Left renal cortex interstitium (tissue), 4 donors: ENCODE measurements at regions not wholly inside any gene's neighbourhood (a gene's known extent, or its start where the extent isn't known, plus 50 kb on each side); places are given as distances from the start of the nearest gene placed in this dataset.

Experiments used
- DNase-seq, 4 donors: peaks; one replicate each; pipeline ENCODE4 v3.0.0-alpha.2; 2013; ENCODE audit warnings: low read depth in 4 of 4, low spot score in 2 of 4, missing footprints in 1 of 4

DNA sequence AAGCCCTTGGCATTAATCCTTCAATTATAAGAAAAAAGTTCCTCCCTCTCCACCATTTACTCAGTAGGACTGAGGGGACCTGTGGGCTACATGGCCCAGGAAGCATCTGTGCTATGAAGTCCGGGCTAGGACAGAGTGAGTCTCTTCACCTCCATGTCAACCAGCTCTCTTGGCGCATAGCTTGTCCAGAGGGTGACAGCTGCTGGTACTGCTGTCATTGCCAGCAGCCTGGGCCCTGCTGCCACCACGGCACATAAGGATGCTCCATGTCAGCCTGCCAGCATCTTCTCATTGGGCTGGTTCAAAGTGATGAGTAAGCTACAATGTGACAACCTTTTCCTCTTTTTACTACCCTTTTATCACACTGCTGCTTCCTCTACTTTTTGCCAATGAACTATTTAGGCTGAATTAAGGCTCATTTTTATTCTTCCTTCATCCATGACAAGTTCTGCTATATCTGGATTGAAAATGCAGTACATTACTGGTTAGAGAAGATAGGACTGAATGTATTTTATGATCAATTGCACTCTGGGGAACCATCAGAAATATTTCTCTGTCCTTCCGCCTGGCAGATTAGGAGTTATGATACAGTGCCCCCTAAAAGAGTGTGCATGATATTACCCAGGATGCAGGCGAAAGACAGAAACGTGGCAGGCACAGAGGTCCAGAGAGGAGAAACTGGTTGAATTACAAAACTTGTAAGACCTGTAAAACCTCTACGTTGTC, 258.9 kb upstream of the TNP1 start:
- DNase-seq: no peak

DNA sequence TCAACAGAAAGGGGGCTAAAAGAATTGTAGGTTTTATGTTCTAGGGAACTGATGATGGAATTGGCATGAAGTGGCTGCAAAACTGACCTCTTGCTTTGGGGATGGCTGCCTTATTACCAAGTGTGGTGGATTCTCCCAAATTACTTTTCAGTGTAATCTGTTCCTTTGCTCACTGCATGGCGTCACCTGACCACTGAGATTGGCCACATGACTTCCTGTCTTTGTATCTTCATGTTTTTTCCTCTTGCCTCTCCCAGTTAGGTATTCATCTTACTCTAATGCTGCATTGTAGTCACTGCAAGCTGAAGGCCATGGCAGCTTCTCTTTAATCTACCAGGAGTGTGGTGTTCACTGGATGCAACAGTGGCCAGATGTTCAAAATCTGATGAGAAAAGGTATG, 257.7 kb upstream of the TNP1 start:
- DNase-seq: no peak

DNA sequence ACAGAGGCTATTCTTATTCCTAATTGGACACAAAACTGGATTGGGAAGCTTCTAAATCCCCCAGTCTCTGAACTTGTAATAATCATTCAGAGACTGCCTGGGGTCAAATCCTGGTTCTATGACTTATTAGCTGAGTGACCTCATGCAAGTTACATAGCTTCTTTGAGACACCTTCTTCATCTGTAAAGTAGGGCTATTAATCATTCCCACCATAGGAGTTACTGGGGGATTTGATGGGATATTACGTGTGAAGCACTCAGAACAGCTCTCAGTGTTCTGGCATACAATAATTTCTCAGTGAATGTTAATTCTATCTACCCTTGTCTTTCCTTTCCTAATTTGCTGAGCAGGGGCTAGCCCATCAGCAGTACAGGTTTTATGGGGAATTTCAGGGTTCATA, 256.7 kb upstream of the TNP1 start:
- DNase-seq: no peak

DNA sequence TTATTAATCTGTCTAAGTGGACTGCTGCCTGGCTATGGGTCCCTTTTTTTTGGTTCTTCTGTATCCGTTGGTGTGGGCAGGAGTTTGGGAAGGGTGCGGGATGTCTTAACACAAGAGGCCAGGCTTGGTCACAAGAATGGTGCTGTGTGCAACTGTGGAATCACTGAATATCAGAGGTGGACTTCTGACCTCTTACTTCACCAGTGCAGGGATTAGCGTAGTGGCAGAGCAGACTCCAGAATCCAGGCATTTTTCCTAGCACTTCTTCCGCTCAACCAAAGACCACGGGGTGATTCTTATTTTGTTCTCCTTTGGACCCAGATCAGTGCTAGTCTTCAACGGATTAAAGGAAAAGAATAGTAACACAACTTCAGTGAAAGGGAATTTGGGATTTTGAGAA, 254.3 kb upstream of the TNP1 start:
- DNase-seq: no peak

DNA sequence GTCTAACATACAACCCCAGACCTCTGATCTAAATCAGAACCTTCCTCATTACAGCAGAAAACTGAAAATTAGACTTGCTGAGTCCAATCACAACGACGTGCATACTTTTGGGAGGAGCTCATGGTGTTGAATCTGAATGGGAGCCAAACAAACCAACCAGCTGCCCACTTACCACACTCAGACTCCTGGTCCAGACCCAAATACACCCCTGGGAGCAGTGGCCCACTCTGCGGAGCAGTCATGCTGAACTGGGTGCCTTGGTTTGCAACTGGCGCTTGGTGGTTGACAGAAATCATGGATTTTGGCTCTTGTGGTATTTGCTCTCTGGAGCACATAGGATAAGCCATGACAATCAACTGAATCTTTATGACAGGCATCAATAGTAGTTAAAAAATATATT, 253.6 kb upstream of the TNP1 start:
- no peak for DNase-seq

DNA sequence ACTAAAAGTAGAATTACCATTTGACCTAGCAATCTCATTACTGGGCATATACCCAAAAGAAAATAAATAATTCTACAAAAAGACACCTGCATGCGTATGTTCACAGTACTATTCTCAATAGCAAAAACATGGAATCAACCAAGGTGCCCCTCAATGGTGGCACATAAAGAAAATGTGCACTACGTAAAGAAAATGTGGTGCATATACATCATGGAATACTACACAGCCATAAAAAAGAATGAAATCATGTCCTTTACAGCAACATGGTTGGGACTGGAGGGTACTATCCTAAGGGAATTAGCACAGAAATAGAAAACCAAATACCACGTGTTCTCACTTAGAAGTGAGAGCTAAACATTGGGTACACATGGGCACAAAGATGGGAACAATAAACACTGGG, 250.7 kb upstream of the TNP1 start:
- no peak for DNase-seq

DNA sequence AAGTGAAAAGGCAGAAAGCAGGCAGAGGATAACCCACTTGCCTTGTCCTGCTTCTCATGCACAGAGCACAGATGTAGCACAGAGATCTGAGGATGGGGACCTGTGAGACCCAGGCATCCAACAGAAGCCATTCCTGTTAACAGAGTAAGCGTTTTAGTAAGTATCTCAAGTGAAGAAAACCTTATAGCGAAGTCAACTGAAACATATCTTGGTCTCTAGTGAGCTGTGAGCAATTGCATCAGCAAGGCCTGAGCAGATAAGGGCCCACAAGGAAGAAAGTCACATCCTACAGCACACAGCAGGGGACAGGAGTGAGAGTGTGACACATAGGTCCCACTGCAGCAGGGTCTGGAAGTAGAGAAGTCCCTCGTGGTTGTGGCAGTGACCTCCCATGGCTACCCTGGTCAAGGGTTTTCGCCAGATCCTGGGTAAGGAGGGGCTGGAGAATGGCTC, 248.7 kb upstream of the TNP1 start:
- no peak for DNase-seq

DNA sequence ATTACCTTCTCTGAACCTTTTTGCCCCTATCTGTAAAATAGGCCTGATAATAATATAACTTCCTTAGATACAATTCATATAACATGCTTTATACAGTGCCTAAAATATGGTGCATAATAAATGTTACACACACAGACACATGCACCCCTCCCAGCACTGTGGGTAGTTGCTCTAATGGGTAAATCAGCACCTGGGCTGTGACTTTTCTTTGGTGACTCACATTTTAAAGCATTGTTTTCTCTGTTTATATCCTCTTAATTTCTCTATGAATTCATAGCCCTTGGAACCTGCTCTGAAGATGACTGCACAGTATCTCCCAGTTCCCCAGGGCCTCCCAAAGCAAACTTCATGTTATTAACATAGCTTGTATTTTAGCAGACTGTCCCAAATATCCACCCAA, 248.2 kb upstream of the TNP1 start:
- DNase-seq: no peak

DNA sequence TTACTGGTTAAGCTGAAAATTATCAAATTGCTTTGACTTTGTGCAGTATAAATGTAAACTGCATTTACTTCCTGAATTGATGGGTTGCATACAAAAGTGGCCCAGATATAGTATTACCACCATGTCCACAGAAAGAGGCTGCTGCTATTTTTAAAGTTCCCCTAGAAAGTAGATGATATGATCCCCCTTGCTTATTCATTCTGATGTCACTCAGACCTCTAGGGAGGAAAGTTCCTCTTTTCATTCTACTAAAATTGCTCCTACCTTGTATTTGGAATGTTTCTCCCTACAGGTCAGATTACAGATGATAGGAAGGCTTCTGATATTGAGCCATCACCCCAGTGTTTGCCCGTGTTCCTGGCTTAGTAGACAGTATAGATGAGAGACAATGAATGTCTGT, 247.6 kb upstream of the TNP1 start:
- no peak for DNase-seq

DNA sequence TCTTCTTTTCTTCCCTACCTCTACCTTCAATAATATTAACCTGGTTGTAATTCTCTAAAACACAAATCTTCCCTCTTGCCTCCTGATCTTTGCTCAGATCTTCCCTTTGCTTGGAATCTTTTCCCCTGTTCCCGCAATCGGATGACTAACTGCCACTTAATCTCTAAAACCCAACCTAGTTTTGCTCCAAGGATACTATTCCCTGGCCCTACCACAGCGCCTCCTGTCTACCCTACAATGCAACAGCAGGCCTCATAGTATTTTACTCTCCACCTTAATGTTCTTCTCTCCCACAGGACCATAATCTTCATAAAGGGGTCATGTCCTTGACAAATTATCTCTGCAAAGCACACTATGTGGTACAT, 246.8 kb upstream of the TNP1 start:
- DNase-seq: no peak

DNA sequence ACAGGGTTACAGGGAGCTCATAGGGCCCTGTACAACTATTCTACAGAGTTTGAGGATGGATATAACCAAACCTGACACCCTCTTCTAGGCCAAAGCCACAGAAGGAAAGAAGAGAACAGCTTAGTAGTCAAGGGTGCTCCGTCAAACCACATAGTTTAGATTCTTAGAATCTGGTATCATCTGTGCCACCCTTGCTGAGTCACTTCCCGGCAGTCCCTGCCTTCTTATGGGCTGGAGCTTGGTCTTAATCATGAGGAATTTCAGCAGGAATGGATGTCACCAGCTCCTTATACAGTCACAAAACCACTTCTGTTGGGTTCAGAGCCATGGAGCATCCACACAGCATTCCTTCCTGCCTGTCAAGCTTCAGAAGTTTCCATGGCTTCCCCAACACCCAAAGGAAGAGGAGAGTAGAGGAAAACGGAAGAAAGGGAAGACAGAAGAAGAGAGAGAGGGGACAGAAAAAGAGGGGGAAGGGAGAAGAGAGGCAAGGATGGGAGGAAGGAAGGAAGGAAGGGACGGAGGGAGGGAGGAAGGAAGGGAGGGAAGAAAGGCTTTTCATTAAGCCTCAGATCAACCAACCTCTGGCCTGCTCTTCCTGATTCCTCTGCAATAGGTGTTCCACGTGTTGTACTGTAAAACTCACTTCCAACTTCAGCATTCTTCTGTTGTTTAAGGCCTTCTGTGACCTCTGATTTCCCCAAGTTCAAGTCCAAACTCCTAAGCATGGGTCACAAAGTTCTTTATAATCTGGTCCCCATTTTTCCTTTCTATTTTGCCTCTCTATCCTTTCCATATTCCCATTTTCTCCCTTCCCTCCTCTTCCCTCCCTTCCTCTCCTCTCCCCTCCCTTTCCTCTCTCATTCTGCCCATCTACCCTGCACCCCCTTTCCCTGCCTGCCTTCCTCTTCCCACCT, 246.1 kb upstream of the TNP1 start:
- DNase-seq: no peak

DNA sequence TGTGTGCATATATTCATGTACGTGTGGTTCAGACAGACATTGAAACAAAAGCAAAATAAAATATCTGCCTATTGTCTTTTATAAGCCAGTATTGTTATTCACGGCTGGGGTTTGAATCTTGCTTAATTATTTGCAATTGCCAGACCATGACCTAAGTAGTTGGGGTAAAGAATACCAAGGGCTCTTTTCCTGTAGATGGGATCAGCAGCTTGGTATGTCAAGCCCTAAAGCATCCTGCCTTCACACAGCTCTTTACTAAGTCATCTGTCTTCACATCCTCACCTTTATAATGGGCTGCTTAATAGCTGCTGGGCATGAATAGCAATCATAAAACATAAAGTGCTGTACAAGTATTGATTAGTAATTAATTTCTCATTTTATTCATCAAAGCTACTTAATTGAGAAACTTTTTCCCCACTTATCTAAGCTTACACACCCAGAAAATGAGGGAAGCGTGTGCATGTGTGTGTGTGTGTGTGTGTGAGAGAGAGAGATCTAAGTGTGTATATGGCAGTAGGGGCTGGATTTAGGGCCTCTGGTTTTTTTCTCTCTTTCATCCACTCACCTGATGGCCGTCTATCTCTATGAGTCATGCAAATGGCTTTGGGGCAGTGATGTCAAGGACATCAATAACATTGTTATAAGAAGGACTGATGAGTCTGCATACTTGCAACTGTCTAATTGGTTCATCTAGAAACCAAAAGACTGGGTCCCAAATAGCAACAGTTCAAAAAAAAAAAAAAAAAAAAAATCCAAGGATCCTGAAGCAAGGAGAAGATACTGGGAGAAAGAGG, 244.1 kb upstream of the TNP1 start:
- DNase-seq: no peak

DNA sequence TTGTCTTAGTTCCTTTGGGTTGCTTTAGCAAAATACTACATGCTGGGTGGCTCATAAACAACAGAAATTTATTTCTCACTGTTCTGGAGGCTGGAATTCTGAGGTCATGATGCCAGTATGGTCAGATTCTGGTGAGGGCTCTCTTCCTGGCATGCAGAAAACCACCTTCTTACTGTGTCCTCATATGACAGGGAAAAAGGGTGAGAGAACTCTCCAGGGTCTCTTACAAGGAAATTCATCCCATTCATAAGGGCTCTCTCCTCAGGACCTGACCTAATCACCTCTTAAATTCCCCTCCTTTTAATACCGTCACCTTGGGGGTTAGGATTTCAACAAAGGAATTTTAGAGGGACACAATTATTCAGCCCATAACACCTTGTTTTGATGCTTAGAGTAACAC, 243.1 kb upstream of the TNP1 start:
- no peak for DNase-seq

DNA sequence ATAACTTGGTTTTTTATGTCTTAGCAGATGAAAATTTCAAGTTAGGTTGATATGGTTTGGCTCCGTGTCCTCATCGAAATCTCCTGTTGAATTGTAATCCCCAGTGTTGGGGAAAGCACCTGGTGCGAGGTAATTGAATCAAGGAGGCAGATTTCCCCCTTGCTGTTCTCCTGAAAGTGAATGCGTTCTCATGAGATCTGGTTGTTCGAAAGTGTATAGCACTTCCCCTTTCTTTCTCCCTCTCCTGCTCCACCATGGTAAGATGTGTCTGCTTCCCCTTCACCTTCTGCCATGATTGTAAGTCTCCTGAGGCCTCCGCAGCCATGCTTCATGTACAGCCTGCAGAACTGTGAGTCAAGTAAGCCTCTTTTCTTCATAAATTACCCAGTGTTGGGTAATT, 242.1 kb upstream of the TNP1 start:
- DNase-seq: no peak

DNA sequence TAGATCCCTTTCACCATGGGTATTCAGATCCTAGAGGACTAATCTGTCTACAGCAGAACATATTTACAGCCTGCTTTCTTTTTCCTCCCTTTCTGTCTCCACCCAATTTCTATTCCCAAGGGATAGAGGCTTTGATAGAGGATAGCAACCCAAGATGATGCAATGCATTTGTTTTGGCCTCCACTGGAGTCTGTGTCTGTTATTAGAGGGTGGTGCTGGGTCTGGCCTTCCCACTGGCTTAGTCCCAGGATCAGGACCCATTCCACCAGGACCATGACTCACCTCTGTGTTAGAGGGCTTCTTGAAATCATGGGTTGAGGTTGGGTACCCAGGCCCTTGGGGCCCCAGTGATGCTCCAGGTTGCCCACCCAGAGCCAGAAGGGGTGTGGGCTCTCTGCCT, 239.7 kb upstream of the TNP1 start:
- no peak for DNase-seq

DNA sequence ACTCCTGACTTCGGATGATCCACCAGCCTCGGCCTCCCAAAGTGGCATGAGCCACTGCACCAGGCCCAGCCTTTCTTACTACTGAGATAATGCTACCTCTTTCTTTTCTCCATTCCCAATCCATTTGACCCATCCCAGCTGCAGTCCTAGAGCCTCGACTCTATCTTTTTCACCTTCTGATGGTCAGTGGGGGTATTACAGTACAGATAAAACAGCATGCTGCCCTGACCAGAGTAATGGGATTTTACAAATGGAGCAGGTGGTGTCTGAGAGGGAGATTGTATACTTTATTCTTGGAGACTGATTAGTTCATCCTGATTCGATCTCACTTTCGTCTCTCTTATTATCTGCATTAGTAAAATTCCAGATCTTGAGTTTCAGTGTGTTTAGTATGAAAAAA, 238.6 kb upstream of the TNP1 start:
- DNase-seq: no peak

DNA sequence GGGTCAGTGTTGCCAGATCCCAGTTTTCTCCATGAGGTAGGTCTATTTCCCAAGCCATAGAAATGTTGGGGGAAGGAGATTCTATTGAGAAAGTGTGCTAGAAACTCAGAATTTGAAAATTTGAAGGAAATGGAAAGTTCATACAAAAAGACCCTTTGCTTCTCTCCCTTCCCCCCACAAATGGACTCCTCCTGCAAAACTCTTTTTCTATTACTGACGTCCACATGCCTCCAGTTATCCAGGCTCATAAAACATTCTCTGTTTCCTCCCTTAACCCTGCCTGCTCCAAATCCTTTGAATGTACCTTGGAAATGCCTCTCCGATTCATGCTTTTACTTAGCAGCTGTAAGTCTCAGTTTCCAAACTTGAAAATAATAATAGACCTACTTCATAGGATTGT, 237.5 kb upstream of the TNP1 start:
- no peak for DNase-seq

DNA sequence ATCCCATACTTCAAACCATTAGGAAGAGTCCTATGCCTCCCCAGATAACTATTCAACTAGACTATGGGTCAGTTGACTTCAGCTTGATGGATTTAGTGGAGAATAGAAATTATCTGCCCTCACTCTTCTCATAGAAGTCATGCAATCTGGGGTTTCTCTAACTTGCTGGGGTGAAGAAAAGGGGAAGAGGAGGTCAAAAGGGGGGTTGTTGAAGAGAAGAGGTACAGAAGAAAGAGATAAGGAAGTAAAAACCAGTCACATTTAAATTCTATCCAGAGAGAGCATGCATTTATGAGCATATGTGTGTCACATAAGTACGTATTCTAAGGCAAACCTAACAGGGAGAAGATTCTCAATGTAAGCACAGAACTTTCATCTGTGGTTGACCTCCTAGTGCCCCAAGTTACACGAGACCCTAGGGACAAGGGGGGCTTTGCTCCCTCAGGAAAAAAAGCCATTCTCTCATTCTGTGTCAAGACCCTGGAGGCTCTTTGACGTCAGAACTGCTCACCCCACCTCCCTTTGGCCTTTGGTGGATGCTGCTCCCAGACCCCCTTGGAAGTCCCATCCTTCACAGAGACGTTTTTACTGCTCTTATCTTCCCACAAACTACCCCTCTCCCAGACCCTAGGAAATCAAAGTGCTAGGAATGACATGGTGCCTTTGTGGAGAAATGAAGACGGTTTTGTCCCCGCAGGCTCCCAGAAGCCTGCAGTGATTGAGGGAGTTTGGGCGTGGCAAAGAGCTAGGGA, 236.8 kb upstream of the TNP1 start:
- no peak for DNase-seq

DNA sequence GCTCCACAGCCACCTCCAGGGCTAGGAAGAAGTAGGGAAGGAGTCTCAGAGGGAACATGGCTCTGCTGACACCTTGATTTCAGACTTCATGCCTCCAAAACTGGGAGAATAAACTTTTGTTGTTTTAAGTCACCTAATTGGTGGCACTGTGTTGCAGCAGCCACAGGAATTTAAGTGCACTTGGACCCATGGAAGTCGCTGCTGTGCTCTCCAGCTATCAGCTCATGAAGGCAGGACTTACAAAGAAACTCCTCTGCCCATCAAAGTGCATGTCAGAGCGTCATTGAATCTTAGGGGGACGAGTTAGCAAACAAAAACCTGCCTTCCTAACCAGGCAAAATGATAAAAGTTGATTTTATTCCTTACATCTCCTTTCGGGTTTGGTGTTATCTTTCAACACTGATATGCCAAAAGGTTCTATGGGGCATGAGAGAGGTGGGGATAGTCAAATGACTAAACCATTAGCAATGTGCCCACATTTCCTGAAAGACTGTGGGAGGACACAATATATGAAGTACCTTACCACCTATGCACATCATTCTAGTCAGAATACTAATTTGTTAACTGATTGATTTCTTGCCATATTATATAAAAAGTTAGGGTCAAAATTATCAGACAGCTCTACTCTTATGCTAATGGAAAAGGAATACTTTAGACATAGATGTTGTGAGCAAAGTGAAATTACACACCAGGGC, 235.8 kb upstream of the TNP1 start:
- DNase-seq: no peak
